Stomach smooth muscle (tissue), 2 donors: ENCODE measurements at regions not wholly inside any gene's neighbourhood (a gene's known extent, or its start where the extent isn't known, plus 50 kb on each side); places are given as distances from the start of the nearest gene placed in this dataset.
"Not testable (repeated sequence)": the region's sequence is repeated elsewhere in the genome, so short reads cannot be mapped to it uniquely, and the experiment has no call there.

Experiments used
- H3K27ac ChIP-seq: one replicate; pipeline ENCODE4 v1.7.0; 2013; ENCODE audit warnings: mild to moderate bottlenecking, low read length, inconsistent platforms
- H3K27me3 ChIP-seq, 2 donors: one replicate each; pipeline ENCODE4 v1.7.0; 2013; ENCODE audit warnings: low read length in 2 of 2; ENCODE audit not compliant: insufficient read depth in 2 of 2, control insufficient read depth in 1 of 2
- H3K36me3 ChIP-seq, 2 donors: one replicate each; pipeline ENCODE4 v1.7.0; 2013; ENCODE audit warnings: low read length in 2 of 2; ENCODE audit not compliant: control insufficient read depth in 2 of 2, insufficient read depth in 2 of 2
- H3K4me1 ChIP-seq: one replicate; pipeline ENCODE4 v1.7.0; 2013; ENCODE audit warnings: low read length; ENCODE audit not compliant: control insufficient read depth, insufficient read depth
- H3K4me3 ChIP-seq, 2 donors: one replicate each; pipeline ENCODE4 v1.7.0; 2013; ENCODE audit warnings: low read length in 2 of 2
- H3K9ac ChIP-seq, 2 donors: one replicate each; pipeline ENCODE4 v1.7.0; 2013; ENCODE audit warnings: low read length in 2 of 2, mild to moderate bottlenecking in 1 of 2
- H3K9me3 ChIP-seq, 2 donors: one replicate each; pipeline ENCODE4 v1.7.0; 2013; ENCODE audit warnings: low read length in 2 of 2; ENCODE audit not compliant: control insufficient read depth in 2 of 2
- donor health status: healthy.
- donor health status: Pancreatic carcinoma.

DNA sequence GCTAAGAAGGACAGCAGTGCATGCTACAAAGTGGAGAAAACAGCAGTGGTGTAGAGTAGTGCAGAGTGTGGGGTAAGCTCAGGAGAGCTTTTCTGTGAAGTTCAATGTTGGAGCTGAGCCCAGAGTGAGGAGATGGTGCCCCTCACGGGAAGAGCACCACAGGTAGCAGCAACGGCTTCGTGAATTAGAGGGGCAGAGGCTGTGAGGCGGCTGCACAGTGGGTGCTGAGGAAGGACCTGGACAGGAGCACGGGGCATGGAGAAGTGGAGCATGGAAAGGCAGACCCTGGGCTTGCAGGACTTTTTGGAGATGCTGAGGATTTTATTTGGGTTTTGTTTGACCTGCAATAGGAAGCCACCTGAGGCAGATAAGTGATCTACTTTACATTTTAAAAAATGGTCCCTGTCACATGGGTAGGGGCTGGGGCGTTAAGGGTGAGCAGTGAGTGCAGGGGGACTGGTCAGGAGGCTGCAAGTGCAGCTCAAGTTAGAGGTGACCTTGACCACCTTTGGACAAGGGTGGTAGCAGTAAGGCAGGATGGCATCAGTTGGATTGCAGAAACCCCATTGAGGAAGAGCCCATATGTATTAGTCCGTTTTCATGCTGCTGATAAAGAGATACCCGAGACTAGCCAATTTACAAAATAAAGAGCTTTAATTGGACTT is 85.0 kb downstream of the MYCN start:
- H3K27ac ChIP-seq, result no peak overlapping the region
- no peaks in the 10 kb centered on the region for H3K4me1 ChIP-seq

DNA sequence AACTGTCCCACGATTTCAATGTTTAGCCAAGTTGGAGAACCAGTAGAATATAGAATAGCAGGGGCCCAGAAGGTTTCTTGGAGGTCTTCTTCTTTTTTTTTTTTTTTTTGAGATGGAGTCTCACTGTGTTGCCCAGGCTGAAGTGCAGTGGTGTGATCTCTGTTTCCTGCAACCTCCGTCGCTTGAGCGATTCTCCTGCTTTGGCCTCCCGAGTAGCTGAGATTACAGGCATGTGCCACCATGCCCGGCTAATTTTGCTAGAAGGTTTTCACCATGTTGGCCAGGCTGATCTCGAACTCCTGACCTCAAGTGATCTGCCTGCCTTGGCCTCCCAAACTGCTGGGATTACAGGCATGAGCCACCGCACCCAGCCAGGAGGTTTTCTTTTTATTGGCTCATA is 84.3 kb downstream of the MYCN start:
- not testable (repeated sequence) for H3K36me3 ChIP-seq, H3K9me3 ChIP-seq, H3K4me1 ChIP-seq, H3K27ac ChIP-seq, H3K4me3 ChIP-seq, H3K27me3 ChIP-seq, H3K9ac ChIP-seq

More for the DNA sequence above, 85.0 kb downstream of the MYCN start:
- H3K27me3 ChIP-seq, result no peaks in the 10 kb centered on the region
- H3K9ac ChIP-seq, result no peak overlapping the region
- no peaks in the 10 kb centered on the region for H3K9me3 ChIP-seq
- no peak overlapping the region for H3K4me3 ChIP-seq
- no peaks in the 10 kb centered on the region for H3K36me3 ChIP-seq

DNA sequence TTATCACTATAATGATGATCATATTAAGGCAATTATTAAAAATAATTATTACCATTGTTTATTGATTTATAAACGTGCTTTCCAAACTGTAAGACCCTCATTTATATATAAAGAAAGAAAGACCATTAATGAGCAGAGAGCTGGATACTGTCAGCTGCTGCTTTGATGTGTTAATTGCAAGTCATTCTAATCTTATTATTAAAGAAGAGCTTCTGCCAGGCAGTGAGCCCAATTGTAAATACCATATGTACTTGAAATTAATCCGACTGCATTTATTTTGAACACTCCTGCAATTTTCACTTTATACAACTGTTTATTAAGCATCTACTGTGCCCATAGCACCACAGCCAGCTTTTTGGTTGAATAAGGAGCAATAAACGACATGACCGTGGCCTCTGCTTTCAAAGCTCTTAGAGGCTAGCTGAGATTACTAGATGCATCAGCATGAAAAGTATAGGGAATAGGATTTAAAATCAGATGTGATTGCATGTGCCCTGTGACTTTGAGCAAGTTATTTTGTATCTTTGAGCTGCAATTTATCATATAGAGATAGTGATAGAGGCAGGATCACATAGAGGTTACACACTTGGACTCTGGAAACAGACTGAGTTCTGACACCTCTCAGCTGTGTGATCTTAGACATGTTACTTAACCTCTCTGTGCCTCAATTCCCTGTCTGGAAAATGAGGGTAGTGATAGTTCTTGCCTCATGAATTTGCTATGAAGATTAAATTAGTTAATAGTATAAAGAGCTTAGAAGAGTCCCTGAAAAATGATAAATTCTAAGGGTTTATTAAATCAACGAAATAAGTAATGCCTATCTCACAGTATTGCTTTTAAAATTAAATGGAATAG is 83.4 kb downstream of the MYCN start:
- H3K36me3 ChIP-seq, result no peaks in the 10 kb centered on the region
- no peak overlapping the region for H3K4me3 ChIP-seq
- H3K9me3 ChIP-seq, result no peaks in the 10 kb centered on the region
- H3K27ac ChIP-seq, result no peak overlapping the region
- peaks cover 0 to 3% of the 10 kb centered on the region in 2 donors for H3K27me3 ChIP-seq
- H3K9ac ChIP-seq, result no peak overlapping the region
- H3K4me1 ChIP-seq, result no peaks in the 10 kb centered on the region

DNA sequence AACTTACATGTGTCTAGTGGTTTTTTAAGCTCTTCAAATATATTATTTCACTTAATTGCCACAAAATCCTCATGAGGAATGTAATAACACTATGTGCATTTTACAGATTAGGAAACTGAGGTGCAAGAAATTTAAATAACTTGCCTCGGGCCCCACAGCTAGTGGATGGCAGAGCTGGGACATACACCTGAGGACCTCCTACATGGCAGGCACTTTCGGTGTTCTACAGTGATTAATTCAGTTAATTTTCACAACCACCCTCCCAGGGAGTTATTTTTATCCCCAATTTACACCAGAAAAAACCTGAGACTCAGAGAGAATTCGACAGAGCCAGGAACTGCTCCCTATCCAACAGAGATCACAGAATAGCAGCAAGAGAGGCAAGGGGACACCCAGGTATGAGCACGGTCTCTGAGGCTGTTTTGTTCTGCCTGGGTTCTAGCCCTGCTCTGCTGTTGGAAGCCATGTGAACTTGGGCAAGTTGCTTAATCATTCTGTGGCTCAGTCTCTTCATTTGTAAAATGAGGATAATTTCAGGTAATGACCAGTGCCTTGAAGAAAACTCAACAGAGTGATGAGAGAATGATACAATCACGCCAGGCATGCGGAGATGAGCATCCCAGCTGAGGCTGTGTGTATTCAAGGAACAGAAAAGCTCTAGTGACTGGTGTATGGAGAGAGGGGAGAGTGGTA is 82.3 kb downstream of the MYCN start:
- Histone ChIP-seq H3K9me3 (no peaks in the 10 kb centered on the region), H3K36me3 (no peaks in the 10 kb centered on the region), H3K4me1 (no peaks in the 10 kb centered on the region), H3K27ac (no peak overlapping the region), H3K9ac (no peak overlapping the region), H3K27me3 (peaks cover 0 to 8% of the 10 kb centered on the region in 2 donors), H3K4me3 (no peak overlapping the region)

DNA sequence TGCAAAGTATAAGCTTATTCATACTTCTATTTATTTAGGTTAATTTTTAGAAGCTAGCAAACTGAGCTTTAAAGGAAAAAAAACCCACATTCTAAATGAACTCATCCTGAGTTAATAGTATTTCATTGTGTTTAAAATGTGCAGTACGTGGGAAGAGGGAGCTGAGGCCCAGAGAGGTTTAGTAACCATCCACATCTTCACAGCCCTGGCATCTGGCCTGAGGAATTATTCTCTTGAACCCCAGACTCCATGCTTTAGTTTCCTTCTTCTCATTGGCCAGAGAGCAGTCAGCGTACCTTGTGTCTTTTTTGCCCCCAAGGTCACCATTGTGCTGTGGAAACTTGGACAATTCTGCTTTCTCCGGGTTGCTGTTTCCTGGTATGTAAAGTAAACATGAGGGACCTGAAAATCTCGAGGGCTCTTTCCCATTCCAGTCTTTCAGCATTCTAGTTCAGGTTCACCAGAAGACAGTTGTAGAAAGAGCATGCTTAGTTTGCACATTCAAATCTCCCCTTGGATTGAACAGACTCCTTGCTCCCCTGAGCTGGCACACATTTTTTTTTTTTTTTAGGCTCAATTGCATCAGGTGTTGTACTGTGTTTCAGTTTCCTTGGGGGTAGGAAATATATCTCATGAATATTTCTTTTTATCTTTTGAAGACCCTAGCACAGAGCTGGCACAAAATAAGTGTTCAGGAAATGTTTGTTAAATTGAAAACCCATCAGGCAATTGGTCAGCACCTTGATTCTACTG is 81.4 kb downstream of the MYCN start:
- no peak overlapping the region for H3K4me3 ChIP-seq
- H3K36me3 ChIP-seq, result no peaks in the 10 kb centered on the region
- H3K27me3 ChIP-seq, result peaks cover 0 to 10% of the 10 kb centered on the region in 2 donors
- no peak overlapping the region for H3K9ac ChIP-seq
- no peak overlapping the region for H3K27ac ChIP-seq
- H3K9me3 ChIP-seq, result no peaks in the 10 kb centered on the region
- no peaks in the 10 kb centered on the region for H3K4me1 ChIP-seq

DNA sequence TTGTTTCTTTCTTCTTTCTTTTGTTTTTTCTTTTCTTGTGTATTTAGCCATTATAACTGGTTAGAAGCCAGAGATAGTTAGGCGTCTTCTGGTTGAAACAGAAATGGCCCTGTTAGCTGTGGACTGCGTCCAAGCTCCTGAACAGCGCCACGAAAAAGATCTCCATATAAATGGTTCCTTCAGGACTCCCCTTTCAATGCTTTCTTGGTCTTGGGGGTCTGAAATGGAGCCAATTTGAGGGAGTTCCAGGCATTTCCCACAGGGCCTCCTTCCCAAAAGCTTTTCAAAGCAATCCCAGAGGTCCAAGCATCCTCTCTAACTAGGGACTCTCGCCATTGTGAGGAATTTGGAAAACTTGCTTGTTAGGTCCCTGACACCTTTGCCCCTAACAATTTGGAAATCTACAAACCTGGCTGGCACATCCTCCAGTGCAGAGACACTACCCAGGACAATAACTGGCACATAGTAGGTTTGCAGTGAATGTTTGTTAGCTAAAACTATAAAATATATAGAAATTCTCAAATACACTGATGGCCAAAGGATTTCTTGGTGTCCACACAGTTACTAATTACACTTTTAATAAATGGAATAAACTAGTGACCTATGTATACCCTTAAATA is 80.1 kb downstream of the MYCN start:
- H3K27ac ChIP-seq, result no peak overlapping the region
- no peaks in the 10 kb centered on the region for H3K36me3 ChIP-seq
- no peak overlapping the region for H3K9ac ChIP-seq
- H3K27me3 ChIP-seq, result peaks cover under 1 to 10% of the 10 kb centered on the region in 2 donors
- no peak overlapping the region for H3K4me3 ChIP-seq
- H3K4me1 ChIP-seq, result no peaks in the 10 kb centered on the region
- H3K9me3 ChIP-seq, result no peaks in the 10 kb centered on the region

DNA sequence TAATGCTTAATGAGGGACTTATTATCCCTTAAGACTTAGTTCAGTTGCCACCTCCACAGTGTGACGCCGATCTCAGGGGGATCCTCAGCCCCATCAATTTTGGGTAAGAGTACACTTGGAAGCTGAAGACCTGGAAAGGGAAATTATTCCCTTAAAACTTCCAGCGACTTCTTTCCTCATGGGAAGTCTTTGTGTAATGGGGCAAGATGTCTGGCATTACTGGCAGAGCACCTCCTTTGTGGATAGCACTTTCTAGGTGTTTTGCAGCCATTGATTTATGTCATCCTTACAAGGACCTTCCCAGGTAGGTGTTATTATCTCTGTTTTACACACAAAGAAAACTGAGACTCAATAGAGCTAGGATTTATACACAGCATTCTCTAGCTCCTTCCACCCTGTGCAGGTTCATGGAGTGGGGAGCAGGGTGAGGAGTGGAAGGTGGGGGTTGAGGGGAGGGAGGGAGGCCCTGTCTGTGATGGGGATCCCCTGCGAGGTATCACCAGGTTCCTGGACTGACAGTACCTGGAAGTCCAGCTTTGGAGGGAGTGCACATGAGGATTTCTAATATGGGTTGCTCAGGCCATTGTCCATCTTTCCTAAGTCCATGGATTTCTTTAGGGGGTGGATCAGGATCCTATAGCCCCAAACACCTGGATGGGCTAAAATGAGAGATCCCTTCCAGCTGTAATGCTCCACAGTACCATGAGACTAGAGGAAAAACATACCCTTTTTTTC is 79.4 kb downstream of the MYCN start:
- Histone ChIP-seq H3K4me3 (no peak overlapping the region), H3K4me1 (no peaks in the 10 kb centered on the region), H3K9ac (no peak overlapping the region), H3K36me3 (no peaks in the 10 kb centered on the region), H3K9me3 (no peaks in the 10 kb centered on the region), H3K27me3 (peaks cover 6 to 13% of the 10 kb centered on the region in 2 donors), H3K27ac (no peak overlapping the region)

DNA sequence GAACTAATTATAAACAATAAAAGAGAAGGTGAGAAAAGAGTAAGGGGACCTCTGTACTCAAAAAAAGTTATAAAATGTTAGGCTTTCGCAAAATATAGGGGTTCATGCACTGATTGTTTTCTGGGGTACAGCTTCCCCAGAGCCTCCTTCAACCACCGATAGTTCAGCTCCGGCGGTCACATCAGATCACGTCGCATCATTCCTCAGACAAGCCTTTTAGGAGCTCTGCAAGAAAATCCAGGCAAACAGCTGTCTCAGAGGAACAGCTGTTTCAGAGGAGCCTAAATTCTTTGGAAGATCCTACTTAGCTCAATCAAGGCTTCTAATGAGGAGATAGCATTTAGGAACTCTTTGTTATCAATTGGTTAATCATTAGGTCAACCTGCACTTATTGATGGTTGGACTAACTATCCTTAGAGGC is 78.7 kb downstream of the MYCN start:
- Histone ChIP-seq H3K4me3 (no peak overlapping the region), H3K27ac (no peak overlapping the region), H3K4me1 (peaks cover under 1% of the 10 kb centered on the region), H3K9ac (no peak overlapping the region), H3K9me3 (no peaks in the 10 kb centered on the region), H3K36me3 (no peaks in the 10 kb centered on the region), H3K27me3 (peaks cover 9 to 17% of the 10 kb centered on the region in 2 donors)

DNA sequence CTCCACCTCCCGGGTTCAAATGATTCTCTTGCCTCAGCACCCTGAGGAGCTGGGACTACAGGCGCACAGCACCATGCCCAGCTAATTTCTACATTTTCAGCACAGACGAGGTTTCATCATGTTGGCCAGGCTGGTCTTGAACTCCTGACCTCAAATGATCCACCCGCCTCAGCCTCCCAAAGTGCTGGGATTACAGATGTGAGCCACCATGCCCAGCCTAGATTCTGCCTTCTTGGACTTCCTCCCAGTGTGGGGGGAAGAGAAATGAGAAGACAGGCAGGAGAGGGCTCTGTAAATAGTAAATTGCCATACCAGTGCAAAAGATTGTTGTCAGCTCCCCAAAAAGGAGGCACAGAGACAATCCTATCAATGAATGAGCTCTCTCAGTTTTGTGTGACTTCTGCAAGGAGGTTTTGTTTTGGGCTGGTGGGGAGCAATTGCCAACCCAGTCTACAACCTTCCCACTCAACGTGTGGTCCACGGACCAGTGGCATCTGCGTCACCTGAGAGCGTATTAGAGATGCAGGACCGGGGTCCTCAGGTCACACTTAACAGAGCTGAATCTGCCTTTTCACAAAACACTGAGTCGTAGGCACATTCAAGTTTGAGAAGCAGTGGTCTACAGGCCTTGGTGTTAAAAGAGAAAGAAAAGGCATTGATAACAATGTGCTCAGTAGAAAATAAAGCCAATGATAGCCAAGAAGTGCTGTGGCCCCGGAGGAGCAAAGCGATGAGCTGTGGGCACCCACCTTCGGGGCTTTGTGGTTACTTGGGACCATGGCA is 78.1 kb downstream of the MYCN start:
- no peak overlapping the region for H3K4me3 ChIP-seq
- peaks cover 4% of the 10 kb centered on the region for H3K4me1 ChIP-seq
- no peaks in the 10 kb centered on the region for H3K36me3 ChIP-seq
- H3K27me3 ChIP-seq, result peaks cover 15 to 21% of the 10 kb centered on the region in 2 donors
- no peak overlapping the region for H3K27ac ChIP-seq
- no peaks in the 10 kb centered on the region for H3K9me3 ChIP-seq
- H3K9ac ChIP-seq, result no peak overlapping the region
